SK-N-SH treated with all-trans-retinoic acid at 6 μM for 48 hours (cell line): ENCODE measurements at regions not wholly inside any gene's neighbourhood (a gene's known extent, or its start where the extent isn't known, plus 50 kb on each side); places are given as distances from the start of the nearest gene placed in this dataset.

ENCODE experiments used
- ARNTL ChIP-seq: fragments of 450-650 bp; formaldehyde crosslinking; IDR thresholded peaks from 2 replicates; pipeline ENCODE4 v1.5.0; 2020; ENCODE audit warnings: low read depth, mild to moderate bottlenecking, moderate library complexity, borderline replicate concordance
- BACH2 ChIP-seq: fragments of 250-450 bp; sonication (Bioruptor Pico); IDR thresholded peaks from 2 replicates; pipeline ENCODE4 v1.9.0; 2021; ENCODE audit warnings: mild to moderate bottlenecking, borderline replicate concordance
- CSRNP3 ChIP-seq: fragments of 250-450 bp; sonication (Bioruptor Pico); IDR thresholded peaks from 2 replicates; pipeline ENCODE4 v1.5.1; 2021; ENCODE audit warnings: mild to moderate bottlenecking, moderate library complexity
- ESRRG ChIP-seq: fragments of 250-450 bp; sonication (Bioruptor Pico); IDR thresholded peaks from 2 replicates; pipeline ENCODE4 v1.6.1; 2021; ENCODE audit warnings: mild to moderate bottlenecking
- OSR1 ChIP-seq: fragments of 250-450 bp; sonication (Bioruptor Pico); IDR thresholded peaks from 2 replicates; pipeline ENCODE4 v1.8.0; 2022; ENCODE audit warnings: moderate library complexity, mild to moderate bottlenecking, inconsistent platforms
- PPARA ChIP-seq: fragments of 250-450 bp; sonication (Bioruptor Pico); IDR thresholded peaks from 2 replicates; pipeline ENCODE4 v1.5.0; 2020; ENCODE audit warnings: mild to moderate bottlenecking, borderline replicate concordance
- ZFP3 ChIP-seq: fragments of 250-450 bp; sonication (Bioruptor Pico); IDR thresholded peaks from 2 replicates; pipeline ENCODE4 v1.5.0; 2020; ENCODE audit warnings: mild to moderate bottlenecking, moderate library complexity
- ZFP30 ChIP-seq: fragments of 450-650 bp; formaldehyde crosslinking; IDR thresholded peaks from 2 replicates; pipeline ENCODE4 v1.5.0; 2022; ENCODE audit warnings: mild to moderate bottlenecking, moderate library complexity
- ZNF565 ChIP-seq: fragments of 450-650 bp; formaldehyde crosslinking; conservative IDR thresholded peaks from 2 replicates; pipeline ENCODE4 v1.5.0; 2020; ENCODE audit warnings: low read depth, mild to moderate bottlenecking, moderate library complexity
- TF ChIP-seq, protein P1 (sequence below): fragments of 250-450 bp; sonication (Bioruptor Pico); IDR thresholded peaks from 2 replicates; pipeline ENCODE4 v1.5.0; 2020; ENCODE audit warnings: mild to moderate bottlenecking, moderate library complexity
- TF ChIP-seq, protein P2 (sequence below): fragments of 250-450 bp; sonication (Bioruptor Pico); IDR thresholded peaks from 2 replicates; pipeline ENCODE4 v1.8.0; 2021; ENCODE audit warnings: low read depth, mild to moderate bottlenecking, moderate library complexity, borderline replicate concordance

- TF ChIP-seq ZFP3 (CRISPR knock-in tag) (no peak), ZNF565 (CRISPR knock-in tag) (no peak), ZFP30 (CRISPR knock-in tag) (no peak), CSRNP3 (CRISPR knock-in tag) (no peak), OSR1 (CRISPR knock-in tag) (no peak), ARNTL (CRISPR knock-in tag) (no peak), BACH2 (CRISPR knock-in tag) (no peak), ESRRG (no peak), PPARA (CRISPR knock-in tag) (no peak)
- TF ChIP-seq, protein P1, sequence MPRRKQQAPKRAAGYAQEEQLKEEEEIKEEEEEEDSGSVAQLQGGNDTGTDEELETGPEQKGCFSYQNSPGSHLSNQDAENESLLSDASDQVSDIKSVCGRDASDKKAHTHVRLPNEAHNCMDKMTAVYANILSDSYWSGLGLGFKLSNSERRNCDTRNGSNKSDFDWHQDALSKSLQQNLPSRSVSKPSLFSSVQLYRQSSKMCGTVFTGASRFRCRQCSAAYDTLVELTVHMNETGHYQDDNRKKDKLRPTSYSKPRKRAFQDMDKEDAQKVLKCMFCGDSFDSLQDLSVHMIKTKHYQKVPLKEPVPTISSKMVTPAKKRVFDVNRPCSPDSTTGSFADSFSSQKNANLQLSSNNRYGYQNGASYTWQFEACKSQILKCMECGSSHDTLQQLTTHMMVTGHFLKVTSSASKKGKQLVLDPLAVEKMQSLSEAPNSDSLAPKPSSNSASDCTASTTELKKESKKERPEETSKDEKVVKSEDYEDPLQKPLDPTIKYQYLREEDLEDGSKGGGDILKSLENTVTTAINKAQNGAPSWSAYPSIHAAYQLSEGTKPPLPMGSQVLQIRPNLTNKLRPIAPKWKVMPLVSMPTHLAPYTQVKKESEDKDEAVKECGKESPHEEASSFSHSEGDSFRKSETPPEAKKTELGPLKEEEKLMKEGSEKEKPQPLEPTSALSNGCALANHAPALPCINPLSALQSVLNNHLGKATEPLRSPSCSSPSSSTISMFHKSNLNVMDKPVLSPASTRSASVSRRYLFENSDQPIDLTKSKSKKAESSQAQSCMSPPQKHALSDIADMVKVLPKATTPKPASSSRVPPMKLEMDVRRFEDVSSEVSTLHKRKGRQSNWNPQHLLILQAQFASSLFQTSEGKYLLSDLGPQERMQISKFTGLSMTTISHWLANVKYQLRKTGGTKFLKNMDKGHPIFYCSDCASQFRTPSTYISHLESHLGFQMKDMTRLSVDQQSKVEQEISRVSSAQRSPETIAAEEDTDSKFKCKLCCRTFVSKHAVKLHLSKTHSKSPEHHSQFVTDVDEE (CRISPR knock-in tag): no peak
- TF ChIP-seq, protein P2, sequence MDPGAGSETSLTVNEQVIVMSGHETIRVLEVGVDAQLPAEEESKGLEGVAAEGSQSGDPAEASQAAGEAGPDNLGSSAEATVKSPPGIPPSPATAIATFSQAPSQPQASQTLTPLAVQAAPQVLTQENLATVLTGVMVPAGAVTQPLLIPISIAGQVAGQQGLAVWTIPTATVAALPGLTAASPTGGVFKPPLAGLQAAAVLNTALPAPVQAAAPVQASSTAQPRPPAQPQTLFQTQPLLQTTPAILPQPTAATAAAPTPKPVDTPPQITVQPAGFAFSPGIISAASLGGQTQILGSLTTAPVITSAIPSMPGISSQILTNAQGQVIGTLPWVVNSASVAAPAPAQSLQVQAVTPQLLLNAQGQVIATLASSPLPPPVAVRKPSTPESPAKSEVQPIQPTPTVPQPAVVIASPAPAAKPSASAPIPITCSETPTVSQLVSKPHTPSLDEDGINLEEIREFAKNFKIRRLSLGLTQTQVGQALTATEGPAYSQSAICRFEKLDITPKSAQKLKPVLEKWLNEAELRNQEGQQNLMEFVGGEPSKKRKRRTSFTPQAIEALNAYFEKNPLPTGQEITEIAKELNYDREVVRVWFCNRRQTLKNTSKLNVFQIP (CRISPR knock-in tag): no peak
Measured at GRCh38 chr6:126631363-126631762, 291.4 kb downstream of the CENPW start.
